Right renal pelvis (tissue), 4 donors: ENCODE measurements at regions not wholly inside any gene's neighbourhood (a gene's known extent, or its start where the extent isn't known, plus 50 kb on each side); places are given as distances from the start of the nearest gene placed in this dataset.

ENCODE experiments used
- DNase-seq, 4 donors: peaks; one replicate each; pipeline ENCODE4 v3.0.0-alpha.2; 2013; ENCODE audit warnings: low read depth in 4 of 4, low spot score in 3 of 4, missing footprints in 1 of 4

GRCh38 chr3:150040097-150040496 lies 69.4 kb upstream of the PFN2 start:
- no peak for DNase-seq

- no peak for DNase-seq
Observed at GRCh38 chr3:150038830-150039229, 68.1 kb upstream of the PFN2 start.

GRCh38 chr3:150036780-150037179 lies 66.1 kb upstream of the PFN2 start:
- no peak for DNase-seq

- DNase-seq = no peak
Observed at GRCh38 chr3:150035910-150036612, 65.4 kb upstream of the PFN2 start.

GRCh38 chr3:150035301-150035779 lies 64.6 kb upstream of the PFN2 start:
- DNase-seq = no peak

GRCh38 chr3:150033721-150034120 lies 63.0 kb upstream of the PFN2 start:
- no peak for DNase-seq

- no peak for DNase-seq
Observed at GRCh38 chr3:150030841-150031240, 60.1 kb upstream of the PFN2 start.

GRCh38 chr3:150023239-150023636 lies 52.5 kb upstream of the PFN2 start:
- DNase-seq = no peak

GRCh38 chr3:150022381-150023238 lies 51.9 kb upstream of the PFN2 start:
- no peak for DNase-seq

GRCh38 chr3:150020527-150020926 lies 49.8 kb upstream of the PFN2 start:
- DNase-seq = no peak
